Occipital lobe (tissue), 1 donor: ENCODE measurements at regions not wholly inside any gene's neighbourhood (a gene's known extent, or its start where the extent isn't known, plus 50 kb on each side); places are given as distances from the start of the nearest gene placed in this dataset.
"Not testable (repeated sequence)": the region's sequence is repeated elsewhere in the genome, so short reads cannot be mapped to it uniquely, and the experiment has no call there.

Experiments used
- DNase-seq: peaks from one replicate; lab custom pipeline; 2025; lab: John Stamatoyannopoulos, UW

DNA sequence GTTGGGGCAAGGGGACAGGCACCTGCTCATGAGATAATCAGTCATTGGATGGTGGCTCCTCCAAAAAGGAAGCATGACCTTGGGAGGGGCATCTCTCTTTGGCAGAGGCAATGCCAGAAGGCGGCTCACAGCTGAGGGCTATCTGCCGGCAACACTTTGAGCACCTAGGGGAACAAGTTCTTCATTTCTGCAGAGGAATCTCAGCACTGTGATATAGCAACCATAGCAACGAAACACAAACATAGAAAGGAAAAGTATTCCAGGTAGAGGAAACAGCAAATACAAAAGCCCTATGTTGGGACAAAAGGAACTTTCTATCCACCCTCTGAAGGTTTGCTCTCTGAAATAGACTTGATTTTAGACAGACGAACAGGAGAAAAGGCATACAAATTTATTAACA lies 89.1 kb upstream of the NEDD4L start:
- no peak for DNase-seq

DNA sequence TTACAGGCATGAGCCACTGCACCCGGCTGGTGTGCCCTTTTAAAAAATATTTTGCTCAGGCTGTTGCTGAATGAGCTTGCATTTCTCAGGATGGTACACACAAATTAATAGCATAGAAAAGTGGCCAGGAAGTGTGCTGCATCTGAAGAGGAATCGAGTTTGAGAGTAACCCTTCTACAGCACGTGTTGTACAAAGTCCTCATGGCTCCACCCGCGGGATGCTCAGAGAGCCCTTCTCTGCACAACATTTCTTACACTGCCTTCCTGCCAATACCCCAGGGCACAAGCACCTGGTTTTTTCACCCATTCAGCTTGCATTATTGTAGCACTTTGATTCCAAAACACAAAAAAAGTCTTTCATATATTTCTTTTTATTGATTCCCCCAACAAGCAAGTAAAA lies 90.1 kb upstream of the NEDD4L start:
- DNase-seq, result no peak

DNA sequence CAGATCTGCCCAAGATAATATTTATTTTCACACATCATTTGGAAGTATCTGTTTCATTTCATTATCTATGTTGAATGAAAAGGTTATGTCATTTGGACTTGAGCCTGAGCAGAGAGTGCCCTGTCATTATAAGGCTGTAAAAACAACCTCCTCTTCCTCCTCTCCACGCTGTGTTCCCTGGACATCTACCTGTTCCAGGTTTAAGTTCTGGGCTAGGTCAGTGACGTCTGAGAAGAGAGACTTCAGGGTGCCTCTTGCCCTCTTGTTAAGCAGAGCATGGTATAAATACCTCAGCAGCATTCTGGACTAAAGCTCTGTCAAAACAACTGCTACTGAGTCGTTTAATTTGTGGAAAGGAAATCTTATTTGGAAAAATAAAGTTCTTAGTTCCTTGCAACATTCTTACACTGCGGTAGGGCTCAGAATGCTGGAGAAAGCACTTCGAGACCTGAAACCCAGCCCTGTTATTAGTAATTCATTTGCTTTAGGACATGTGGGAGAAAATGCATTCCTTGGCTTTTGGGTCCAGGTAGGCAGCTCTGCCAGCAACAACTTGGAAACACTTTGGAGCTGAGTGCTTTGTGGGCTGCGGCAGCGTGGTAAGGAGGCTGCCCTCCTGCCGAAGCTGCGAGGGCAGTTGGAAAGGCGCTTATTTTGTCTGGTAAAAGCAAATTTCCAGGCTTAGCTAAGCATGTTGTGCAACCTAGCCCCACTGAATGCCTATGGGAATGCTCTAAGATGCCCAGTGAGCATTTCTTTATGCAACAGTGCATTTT lies 91.8 kb upstream of the NEDD4L start:
- DNase-seq, result no peak

DNA sequence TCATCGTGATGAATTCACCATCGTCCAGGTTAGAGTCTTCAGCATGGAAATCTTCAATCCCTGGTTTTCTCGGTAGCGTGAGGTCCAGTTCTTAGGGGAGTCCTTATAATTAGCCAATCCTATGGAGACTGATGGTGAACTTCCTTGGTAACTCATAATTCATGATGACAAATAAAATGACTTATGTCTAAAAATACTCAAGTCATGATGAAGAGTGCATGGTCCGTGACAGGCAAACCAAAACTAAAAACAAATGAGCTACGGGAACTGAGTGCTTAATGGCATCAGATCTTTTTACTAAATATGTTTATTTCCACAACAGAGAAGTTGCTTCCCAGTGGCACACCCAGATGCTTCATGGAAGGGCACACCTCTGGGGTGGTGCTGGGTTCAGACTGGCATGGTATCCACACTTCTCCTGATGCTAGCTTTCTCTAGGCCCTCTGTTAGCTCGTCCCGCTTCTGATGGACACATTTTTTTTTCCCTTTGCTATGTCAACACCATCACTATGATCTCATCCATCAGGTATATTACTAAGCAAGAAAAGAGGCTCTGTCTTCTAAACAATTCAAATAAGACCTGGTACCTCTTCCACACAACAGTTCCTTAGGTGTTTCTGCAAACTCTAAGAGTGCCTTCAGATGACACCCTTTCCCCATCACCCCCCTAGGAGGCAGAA lies 92.8 kb upstream of the NEDD4L start:
- DNase-seq, result no peak

DNA sequence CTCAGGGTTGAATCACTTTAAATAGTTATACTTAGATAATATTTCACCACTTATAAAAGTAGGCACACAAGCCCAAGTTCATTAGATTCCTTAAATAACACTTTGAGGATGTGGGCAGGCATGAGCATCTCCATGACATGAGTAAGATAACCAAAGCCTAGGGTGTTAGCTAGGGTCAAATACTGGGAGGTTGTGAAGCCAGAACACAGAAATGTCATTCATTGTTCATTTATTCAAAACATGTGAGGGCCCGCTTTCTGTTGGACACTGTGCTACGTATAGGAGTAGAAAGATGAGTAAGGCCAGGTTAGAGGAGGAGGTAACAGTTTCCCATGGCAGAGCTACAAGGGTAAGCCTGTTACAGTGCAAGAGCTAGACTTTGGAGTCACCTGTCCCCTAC lies 93.5 kb upstream of the NEDD4L start:
- no peak for DNase-seq

DNA sequence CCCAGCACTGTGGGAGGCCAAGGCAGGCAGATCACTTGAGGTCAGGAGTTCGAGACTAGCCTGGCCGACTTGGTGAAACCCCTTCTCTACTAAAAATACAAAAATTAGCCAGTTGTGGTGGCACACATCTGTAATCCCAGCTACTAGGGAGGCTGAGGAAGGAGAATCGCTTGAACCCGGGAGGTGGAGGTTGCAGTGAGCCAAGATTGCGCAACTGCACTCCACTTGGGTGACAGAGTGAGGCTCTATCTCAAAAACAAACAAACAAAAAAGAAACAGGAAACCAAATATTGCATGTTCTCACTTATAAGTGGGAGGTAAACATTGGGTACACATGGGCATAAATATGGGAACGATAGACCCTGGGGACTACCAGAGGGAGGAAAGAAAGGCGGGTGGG lies 94.7 kb upstream of the NEDD4L start:
- not testable (repeated sequence) for DNase-seq

DNA sequence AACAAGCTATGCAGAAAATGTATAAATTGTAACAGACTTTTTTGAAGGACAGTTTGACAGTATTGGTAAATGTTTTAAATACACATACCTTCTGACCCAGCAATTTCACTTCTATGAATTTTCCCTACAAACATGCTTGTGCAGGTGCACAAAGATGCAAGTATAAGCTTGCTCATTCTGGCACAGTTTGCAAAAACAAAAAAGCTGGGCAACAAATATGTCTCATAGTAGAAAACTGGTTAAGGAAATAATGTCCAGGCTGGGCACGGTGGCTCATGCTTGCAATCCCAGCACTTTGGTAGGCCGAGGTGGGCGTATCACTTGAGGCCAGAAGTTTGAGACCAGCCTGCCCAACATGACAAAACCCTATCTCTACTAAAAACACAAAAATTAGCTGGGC lies 96.9 kb upstream of the NEDD4L start:
- no peak for DNase-seq

DNA sequence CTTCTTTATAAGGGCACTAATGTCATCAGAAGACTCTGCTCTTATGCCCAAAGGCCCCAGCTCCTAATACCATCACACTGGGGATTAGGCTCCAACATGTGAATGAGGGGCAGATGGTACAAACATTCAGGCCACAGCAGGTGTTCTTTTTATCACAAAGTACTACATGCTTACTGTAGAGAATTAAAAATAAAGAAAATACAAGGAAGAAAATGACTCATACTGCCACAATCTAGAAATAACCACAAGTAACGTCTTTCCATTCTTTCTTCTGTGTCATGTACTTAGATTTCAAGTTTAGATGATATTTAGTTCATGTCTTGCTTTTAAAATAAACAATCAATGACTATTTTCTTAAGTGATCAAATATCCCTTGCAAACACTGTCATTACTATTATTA lies 100.3 kb upstream of the NEDD4L start:
- no peak for DNase-seq

DNA sequence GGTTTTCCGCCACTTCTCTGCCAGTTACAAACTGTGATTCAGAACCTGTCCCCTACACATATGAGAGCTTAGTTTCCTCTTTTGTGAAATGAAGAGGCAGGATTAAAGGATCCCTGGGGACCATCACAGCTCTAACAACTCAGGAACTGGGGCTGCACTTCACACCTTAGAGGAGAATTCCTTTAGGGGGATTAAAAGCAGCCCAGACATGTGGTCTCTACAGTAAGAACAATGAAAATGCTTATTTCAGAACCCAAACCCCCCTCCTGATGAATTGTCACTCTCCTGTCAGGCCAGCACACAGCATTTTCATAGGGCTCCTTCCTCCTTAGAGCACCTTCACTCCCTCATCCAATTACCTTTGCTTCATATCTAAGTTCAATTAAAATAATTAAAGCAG lies 101.5 kb upstream of the NEDD4L start:
- no peak for DNase-seq

DNA sequence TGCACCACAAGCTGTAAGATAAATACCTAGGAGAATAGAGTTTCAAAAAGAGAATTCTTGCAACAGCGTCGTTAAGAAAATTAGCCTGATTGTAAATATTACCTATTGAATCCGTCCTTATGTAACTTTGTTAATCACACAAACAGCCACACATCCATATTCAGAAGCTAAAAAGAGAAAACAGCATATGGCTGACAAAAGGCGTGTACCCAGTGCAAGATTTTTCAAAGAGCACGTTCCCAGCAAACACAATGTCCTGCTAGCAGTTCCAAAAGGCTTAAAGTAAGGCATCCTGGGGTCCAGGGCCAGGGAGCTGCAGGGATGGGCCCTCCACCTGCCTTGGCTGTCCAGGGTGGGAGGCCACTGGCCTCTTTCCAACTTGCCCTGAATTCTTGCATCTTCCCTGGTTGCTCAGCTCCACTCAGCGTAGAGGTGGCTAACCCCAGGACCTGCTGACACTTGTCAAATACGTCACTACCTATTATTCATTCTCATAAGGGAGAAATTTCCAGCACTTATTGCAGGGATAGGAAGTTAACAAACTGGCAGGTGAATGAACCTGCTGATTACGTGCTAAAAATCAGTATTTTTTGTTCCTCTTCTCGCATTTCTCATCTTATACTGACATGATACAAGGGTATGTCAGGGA lies 102.1 kb upstream of the NEDD4L start:
- DNase-seq, result no peak

DNA sequence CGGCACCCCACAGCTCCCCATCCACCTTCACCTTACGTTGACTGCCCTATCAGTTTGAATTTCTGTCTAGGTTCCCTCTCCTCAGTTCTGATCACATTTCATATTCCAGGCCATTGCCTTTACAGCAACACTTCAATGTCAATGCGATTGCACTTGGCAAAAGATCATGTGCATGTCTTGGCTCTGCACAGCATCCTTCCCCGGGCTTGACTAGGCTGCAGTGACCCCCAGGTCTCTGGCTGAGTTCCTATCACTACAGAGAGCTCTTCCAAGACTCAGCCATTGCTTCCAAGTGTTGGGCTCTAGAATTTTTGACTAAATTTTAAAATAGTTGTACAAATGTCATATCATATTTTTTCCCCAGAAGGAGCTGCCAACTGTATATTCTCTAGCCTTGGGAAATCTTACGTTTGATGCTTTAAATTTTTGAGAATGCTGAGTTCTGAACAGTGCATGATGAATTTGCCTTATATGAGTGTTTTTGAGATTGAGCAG lies 103.8 kb upstream of the NEDD4L start:
- DNase-seq, result no peak

DNA sequence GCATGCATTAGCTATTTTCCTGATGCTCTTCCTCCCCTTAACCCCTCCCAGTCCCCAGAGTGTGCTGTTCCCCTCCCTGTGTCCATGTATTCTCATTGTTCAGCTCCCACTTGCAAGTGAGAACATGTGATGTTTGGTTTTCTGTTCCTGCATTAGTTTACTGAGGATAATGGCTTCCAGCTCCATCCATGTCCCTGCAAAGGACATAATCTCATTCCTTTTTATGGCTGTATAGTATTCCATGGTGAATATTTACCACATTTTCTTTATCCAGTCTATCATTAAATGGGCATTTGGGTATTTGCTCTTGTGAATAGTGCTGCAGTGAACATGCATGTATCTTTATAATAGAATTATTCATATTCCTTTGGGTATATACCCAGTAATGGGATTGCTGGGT lies 109.7 kb upstream of the NEDD4L start:
- DNase-seq, result not testable (repeated sequence)

DNA sequence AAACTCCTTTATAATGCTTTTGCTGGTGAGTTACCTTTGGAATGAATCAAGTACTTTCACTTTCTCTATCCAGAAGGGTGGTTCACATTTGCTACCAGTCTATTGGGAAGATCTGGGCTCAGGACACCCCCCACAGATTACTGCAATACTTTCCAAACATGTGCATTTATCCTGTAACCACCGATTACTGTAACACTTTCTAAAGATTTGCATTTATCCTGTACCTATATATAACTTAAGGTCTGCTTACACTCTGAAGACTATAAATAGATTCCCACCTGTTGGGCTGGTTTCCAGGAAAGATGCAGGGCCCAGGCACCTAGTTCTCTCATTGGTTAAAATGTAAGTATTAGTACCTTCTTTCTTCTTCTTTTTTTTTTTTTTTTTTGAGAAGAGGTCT lies 113.0 kb upstream of the NEDD4L start:
- DNase-seq, result no peak

DNA sequence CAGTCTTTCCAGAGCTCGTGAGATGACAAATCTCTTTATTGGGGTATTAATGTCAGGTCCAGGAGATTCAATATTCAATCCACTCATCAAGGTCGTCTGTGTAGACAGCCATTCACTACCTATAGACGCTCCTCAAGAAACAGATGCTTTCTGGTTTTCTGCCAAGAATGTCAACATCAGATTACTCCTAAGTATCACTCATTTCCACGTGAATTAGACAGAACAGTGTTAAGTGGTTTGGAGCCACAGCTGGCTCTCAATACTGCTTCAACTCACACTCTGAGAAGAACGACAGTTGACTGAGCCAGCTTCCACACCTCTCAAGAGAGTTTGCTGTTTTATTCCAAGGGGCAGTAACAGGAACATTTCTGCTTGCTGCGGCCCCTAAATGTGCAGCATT lies 113.5 kb upstream of the NEDD4L start:
- no peak for DNase-seq

DNA sequence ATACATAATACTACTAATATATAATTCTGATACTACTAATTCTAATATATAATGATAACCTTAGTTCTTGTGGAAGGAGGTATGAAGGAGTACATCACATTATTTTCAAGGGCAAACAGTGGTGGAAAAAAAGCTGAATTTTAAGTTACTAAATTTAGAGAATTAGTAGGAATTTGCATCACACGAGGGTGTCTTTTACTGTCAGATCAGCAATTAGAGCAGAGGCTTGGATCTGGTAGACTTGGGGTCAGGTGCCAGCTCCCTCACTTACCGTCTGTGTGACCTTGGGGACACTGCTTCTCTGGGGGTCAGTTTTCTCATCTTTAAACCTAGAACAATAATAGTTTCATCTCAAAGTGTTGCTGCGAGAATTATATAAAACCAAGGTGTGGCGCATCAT lies 114.1 kb upstream of the NEDD4L start:
- no peak for DNase-seq

DNA sequence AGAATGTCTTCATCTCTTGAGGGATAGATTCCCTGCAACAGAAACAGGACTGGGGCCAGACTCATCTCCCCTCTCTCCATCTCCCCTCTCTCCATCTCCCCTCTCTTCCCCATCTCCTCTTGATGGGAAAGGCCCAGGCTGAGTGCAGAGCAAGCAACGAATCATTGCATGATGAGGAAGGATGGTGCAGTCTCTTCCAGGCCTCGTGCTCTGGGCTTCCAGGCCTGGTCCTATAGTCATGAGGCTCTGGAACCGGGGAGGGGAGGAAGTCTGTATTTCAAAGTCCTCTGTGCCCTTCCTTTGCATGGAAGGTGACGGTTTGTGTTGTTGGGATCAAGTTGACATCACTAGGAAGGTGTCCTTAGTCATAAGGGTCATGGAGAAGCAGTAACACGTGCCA lies 115.6 kb upstream of the NEDD4L start:
- no peak for DNase-seq

DNA sequence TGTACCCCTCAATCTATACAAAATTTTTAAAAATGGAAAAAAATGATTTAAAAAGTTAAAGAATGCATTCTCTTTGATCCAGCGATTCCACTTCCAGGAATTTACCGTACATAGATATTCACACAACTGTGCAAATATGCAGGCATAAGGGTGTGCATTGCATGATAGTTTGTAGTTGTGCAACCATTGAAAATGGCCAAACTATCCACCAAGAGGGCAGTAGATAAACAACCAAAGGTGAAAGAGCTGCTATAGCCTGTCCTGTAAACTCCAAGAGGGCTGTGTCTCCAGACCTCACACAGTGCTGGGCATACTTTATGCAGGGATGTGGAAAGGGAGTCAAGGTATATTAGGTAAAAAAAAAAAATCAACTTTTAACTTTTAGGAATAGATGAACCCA lies 116.5 kb upstream of the NEDD4L start:
- DNase-seq, result no peak

DNA sequence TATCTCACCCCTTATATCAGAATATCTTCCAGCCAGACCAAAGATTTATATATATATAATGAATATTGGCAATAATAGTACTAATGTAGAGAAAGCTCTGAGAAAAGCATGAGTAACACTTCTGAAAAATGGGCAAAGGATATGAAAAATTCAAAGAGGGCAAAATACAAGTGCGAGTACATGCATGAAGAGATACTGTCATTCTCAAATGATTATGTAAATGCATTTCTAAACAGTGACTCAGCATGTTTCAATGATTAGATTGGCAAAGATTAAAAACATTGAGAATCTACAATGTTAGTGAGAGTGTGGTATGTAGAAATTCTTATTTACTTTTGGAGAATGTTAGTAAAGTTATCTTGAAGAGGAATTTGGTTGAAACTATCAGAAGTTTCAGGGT lies 118.3 kb upstream of the NEDD4L start:
- DNase-seq, result no peak

DNA sequence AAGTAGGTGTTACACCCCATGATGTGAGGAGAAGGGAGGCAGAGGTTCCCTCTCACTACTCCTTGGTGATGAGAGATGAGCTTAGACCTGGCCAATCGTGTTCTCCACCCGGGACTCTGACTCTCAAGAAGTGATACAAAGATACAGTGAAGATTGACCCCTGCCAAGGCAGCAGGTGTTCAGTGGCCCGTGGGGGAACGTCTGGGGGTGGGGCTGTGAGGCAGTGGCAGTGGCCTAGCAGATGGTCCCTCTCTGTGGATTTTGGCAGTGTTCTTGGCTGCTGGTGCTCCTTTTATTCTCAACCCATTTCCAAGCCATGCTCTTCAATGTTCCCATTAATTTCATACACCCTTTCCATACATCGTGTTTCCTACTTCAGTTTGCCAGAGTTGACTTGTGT lies 120.4 kb upstream of the NEDD4L start:
- no peak for DNase-seq

DNA sequence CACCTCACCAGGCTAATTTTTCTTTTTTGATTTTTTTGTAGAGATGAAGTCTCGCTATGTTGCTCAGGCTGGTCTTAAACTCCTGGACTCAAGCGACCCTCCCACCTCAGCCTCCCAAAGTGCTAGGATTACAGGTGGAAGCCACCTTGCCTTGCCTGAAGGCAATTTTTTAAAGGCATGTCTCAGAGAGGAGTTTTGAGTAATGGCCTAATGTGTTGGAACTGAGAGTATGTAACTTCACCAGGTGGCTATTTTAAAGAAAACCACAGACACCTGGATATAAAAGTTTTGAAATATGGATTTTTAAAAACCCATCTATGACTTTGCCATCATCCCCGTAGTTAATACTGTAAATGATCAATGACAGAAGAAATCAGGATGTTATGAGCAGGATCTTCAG lies 119.8 kb upstream of the ATP8B1 start:
- no peak for DNase-seq

DNA sequence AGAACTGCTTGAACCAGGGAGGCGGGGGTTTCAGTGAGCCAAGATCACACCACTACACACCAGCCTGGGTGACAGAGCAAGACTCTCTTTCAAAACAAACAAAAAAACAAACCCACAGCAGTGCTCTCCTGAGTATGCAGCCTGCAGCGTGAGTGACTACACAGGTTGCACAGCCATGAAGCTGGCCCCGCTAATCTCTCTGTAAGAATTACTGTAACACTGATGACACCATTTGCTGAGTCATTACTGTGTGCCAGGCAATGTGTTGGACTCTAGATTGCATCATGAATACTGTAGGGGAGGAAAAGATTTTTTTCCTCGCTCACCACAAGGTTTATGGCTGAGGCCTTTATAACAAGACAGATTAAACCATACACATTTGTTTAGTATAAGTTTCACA lies 118.6 kb upstream of the ATP8B1 start:
- DNase-seq, result no peak

DNA sequence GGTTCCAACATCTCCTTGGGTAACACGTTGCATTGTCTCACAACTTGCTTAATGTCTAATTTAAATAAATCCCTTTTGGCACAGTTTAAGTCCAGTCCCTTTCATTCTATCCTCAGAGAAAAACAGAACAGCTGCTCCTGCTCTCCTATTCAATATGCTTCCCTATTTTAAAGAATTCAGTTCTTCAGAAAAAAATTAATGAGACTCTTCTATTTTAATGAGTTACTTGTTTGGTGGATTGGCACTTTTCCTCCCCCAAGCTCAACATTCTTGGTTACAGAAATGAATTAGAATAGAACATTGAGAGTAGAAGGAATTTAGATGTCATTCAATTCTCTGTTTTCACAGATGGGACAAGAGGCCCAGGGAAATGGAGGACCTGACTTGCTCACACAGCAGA lies 116.9 kb upstream of the ATP8B1 start:
- no peak for DNase-seq

DNA sequence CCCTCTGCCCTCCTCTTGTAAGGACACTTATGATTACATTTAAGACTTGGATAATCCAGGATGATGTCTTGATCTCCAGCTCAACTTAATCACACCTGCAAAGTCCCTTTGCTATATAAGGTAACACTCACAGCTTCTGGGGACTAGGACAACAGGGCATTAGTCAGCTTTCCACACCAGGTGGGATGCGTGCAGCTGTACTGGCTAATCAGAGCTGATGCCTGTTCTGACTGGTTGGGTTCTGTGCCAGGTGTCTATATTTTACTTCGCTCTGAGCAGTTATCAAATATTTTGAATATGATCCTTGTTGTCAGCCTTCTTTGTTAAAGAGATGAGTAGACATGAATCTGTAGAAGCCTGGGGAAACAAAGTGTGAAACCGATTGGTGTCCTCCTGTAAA lies 115.5 kb upstream of the ATP8B1 start:
- DNase-seq, result no peak
